Esophagus squamous epithelium (tissue), 4 donors: ENCODE measurements at regions not wholly inside any gene's neighbourhood (a gene's known extent, or its start where the extent isn't known, plus 50 kb on each side); places are given as distances from the start of the nearest gene placed in this dataset.

ENCODE experiments used
- POLR2A ChIP-seq, 4 donors: fragments of 450-650 bp; IDR thresholded peaks; one replicate each; pipeline ENCODE4 v1.6.1; 2017; ENCODE audit warnings: antibody characterized with exemption in 4 of 4, mild to moderate bottlenecking in 4 of 4, moderate library complexity in 3 of 4
- TF ChIP-seq, protein P1 (sequence below), 6 experiments: fragments of 450-650 bp in 4 of 6; fragments of 200-600 bp in 2 of 6; sonication (generic) in 2 of 6; IDR thresholded peaks; one replicate each; pipeline ENCODE4 v1.5.1; 2016 to 2019; ENCODE audit warnings: antibody characterized with exemption in 6 of 6, mild to moderate bottlenecking in 4 of 6, moderate library complexity in 4 of 6

DNA sequence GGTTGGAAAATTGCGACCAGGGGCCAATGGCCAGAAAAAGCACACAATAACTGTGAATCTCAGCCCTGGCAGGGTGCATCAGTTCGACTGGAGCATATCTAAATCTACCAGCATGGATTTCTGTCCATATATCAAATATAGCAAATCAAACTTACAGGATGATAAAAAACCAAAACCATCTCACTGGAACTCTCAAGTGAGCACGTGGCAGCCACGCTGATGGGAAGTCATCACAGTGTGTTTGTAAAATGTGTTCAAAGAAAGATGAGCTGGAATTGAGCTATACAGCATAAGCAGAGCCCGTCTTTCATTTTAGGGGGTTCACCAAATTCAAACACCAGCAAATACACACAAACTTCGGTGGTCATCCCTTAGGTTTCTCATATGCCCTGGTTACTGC is 610.1 kb downstream of the AJAP1 start:
- no peak for TF ChIP-seq POLR2A (IDR thresholded peaks at IDR 0.05)
- TF ChIP-seq, protein P1, sequence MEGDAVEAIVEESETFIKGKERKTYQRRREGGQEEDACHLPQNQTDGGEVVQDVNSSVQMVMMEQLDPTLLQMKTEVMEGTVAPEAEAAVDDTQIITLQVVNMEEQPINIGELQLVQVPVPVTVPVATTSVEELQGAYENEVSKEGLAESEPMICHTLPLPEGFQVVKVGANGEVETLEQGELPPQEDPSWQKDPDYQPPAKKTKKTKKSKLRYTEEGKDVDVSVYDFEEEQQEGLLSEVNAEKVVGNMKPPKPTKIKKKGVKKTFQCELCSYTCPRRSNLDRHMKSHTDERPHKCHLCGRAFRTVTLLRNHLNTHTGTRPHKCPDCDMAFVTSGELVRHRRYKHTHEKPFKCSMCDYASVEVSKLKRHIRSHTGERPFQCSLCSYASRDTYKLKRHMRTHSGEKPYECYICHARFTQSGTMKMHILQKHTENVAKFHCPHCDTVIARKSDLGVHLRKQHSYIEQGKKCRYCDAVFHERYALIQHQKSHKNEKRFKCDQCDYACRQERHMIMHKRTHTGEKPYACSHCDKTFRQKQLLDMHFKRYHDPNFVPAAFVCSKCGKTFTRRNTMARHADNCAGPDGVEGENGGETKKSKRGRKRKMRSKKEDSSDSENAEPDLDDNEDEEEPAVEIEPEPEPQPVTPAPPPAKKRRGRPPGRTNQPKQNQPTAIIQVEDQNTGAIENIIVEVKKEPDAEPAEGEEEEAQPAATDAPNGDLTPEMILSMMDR (IDR thresholded peaks at IDR 0.05), result no peak
